GM19240 (cell line): ENCODE measurements at regions not wholly inside any gene's neighbourhood (a gene's known extent, or its start where the extent isn't known, plus 50 kb on each side); places are given as distances from the start of the nearest gene placed in this dataset.

Experiments
- DNase-seq: peaks from one replicate; pipeline ENCODE4 v3.0.0; 2011; ENCODE audit warnings: low spot score; ENCODE audit not compliant: insufficient read length

GRCh38 chr10:78160591-78160990, 126.9 kb downstream of the RPS24 start:
- no peak for DNase-seq

- DNase-seq: no peak
Observed at GRCh38 chr10:78162853-78163252, 129.2 kb downstream of the RPS24 start.

- no peak for DNase-seq
Observed at GRCh38 chr10:78164702-78165101, 131.0 kb downstream of the RPS24 start.

- no peak for DNase-seq
Observed at GRCh38 chr10:78165172-78165571, 131.5 kb downstream of the RPS24 start.

- DNase-seq: no peak
Observed at GRCh38 chr10:78165617-78166016, 132.0 kb downstream of the RPS24 start.

GRCh38 chr10:78166261-78166660, 132.6 kb downstream of the RPS24 start:
- DNase-seq: no peak

GRCh38 chr10:78169214-78169613, 135.6 kb downstream of the RPS24 start:
- no peak for DNase-seq

- DNase-seq: no peak
Observed at GRCh38 chr10:78170026-78170475, 136.4 kb downstream of the RPS24 start.

- no peak for DNase-seq
Observed at GRCh38 chr10:78171633-78172400, 138.2 kb downstream of the RPS24 start.

- no peak for DNase-seq
Observed at GRCh38 chr10:78173360-78174015, 139.8 kb downstream of the RPS24 start.

GRCh38 chr10:78175444-78176015, 141.9 kb downstream of the RPS24 start:
- no peak for DNase-seq

- DNase-seq: no peak
Observed at GRCh38 chr10:78176320-78177317, 143.0 kb downstream of the RPS24 start.

- DNase-seq: no peak
Observed at GRCh38 chr10:78177491-78178185, 144.0 kb downstream of the RPS24 start.

- no peak for DNase-seq
Observed at GRCh38 chr10:78178397-78178796, 144.7 kb downstream of the RPS24 start.

- DNase-seq: no peak
Observed at GRCh38 chr10:78178940-78179339, 145.3 kb downstream of the RPS24 start.

- no peak for DNase-seq
Observed at GRCh38 chr10:78179886-78180705, 146.4 kb downstream of the RPS24 start.

GRCh38 chr10:78181381-78182055, 147.9 kb downstream of the RPS24 start:
- DNase-seq: no peak

GRCh38 chr10:78182841-78183240, 149.2 kb downstream of the RPS24 start:
- DNase-seq: no peak
